ENCODE measurements at regions not wholly inside any gene's neighbourhood (a gene's known extent, or its start where the extent isn't known, plus 50 kb on each side); places are given as distances from the start of the nearest gene placed in this dataset.

DNA sequence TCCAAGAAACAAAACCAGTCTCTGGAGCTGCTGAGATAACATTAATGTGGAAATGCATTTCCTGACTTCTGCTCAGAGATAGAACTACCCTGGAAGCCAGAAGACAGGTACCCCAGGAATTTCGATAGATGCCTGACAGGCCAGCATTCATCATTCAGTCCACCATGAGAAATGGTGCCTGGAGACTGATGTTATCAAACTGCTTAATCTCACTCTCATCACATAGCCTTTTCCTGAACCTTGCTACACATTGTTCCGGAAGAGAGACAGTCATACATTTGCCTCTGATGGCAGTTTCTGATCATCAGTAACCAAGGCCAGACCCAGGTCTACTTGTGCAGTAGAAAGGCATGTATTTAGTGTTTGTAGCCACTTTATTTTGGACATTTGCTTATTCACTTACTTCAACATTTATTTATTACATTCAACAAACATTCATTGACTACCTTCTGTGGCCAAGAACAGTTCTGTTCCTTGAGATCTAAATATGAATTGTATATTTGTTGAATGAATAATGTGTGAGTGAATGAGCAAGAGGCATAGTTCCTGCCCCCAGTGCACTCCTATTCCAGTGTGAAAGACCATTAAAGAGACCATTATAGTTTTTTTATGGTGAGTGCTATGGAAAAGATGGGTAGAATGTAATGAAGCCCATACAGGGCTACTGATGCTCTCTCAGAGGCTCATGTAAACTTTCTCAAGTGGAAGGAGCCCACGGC, 485.7 kb downstream of the NUF2 start:
- Histone ChIP-seq H4K20me1 (ENCODE audit: insufficient read depth, low read length) (no peaks in the 10 kb centered on the region), H3K9me3 (ENCODE audit: insufficient read depth, low read length) (no peaks in the 10 kb centered on the region), H2AFZ (ENCODE audit: low read depth, low read length) (no peak overlapping the region), H3K4me1 (ENCODE audit: low read length) (no peaks in the 10 kb centered on the region), H3K9ac (ENCODE audit: low read length) (no peak overlapping the region), H3K27ac (ENCODE audit: low read length) (no peak overlapping the region), H3K4me2 (ENCODE audit: low read length) (no peak overlapping the region), H3K36me3 (replicated peaks; ENCODE audit: low read depth, low read length) (no peaks in the 10 kb centered on the region), H3K27me3 (ENCODE audit: low read depth, low read length) (no peaks in the 10 kb centered on the region; the same call in 1 of the 2 replicates), H3K79me2 (ENCODE audit: low read length) (no peaks in the 10 kb centered on the region), H3K4me3 (ENCODE audit: low read length) (no peak overlapping the region)
- TF ChIP-seq EZH2phosphoT487 (IDR thresholded peaks at IDR 0.05; ENCODE audit: low read depth): no peak
- TF ChIP-seq, protein P1, sequence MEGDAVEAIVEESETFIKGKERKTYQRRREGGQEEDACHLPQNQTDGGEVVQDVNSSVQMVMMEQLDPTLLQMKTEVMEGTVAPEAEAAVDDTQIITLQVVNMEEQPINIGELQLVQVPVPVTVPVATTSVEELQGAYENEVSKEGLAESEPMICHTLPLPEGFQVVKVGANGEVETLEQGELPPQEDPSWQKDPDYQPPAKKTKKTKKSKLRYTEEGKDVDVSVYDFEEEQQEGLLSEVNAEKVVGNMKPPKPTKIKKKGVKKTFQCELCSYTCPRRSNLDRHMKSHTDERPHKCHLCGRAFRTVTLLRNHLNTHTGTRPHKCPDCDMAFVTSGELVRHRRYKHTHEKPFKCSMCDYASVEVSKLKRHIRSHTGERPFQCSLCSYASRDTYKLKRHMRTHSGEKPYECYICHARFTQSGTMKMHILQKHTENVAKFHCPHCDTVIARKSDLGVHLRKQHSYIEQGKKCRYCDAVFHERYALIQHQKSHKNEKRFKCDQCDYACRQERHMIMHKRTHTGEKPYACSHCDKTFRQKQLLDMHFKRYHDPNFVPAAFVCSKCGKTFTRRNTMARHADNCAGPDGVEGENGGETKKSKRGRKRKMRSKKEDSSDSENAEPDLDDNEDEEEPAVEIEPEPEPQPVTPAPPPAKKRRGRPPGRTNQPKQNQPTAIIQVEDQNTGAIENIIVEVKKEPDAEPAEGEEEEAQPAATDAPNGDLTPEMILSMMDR (IDR thresholded peaks at IDR 0.05; ENCODE audit: low read depth, low read length): no peak

DNA sequence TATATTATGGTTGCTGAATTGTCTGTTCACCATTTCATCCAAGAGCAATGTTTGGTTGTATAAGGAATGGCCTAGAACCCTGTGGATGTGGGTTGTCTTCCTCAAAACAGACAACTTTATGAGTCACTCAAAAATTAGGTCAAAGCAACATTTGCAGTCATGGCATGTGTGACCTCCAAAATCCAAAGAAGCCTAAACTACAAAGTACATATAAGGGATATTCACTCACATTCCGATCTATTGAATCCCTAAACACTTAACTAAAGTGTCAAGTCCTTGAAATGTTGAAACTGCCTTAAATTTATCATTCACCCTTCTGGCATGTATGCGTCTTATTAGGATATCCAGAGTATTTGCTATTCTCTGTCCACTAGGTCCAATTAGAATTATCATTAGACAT, 491.5 kb downstream of the NUF2 start:
- H3K27ac ChIP-seq (ENCODE audit: low read length): no peak overlapping the region
- H2AFZ ChIP-seq (ENCODE audit: low read depth, low read length): no peak overlapping the region
- H3K9me3 ChIP-seq (ENCODE audit: insufficient read depth, low read length): no peaks in the 10 kb centered on the region

DNA sequence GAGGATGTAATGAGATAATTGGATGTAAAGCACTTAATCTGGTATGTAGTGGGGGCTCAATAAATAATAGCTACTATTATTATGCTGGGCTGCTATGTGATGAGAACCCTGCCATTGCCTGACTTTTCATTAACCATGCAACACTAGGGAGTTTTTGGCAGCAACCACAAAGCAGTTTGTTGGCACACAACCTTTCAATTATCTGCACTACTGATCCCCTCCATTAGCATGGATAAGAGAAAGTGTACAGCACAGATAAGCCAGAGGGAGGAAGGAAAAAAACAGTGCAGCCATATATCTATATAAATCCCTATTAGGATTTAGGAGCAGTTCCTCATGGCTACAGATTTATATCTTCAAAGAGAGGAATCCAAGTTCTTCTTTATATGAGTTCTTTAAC, 498.5 kb downstream of the NUF2 start:
- Histone ChIP-seq H3K36me3 (replicated peaks; ENCODE audit: low read depth, low read length) (no peaks in the 10 kb centered on the region), H3K27me3 (ENCODE audit: low read depth, low read length) (no peaks in the 10 kb centered on the region), H3K9me3 (ENCODE audit: insufficient read depth, low read length) (no peaks in the 10 kb centered on the region), H3K4me1 (ENCODE audit: low read length) (no peaks in the 10 kb centered on the region), H3K4me2 (ENCODE audit: low read length) (no peak overlapping the region), H4K20me1 (ENCODE audit: insufficient read depth, low read length) (no peaks in the 10 kb centered on the region), H3K79me2 (ENCODE audit: low read length) (no peaks in the 10 kb centered on the region), H3K9ac (ENCODE audit: low read length) (no peak overlapping the region), H2AFZ (ENCODE audit: low read depth, low read length) (no peak overlapping the region), H3K4me3 (ENCODE audit: low read length) (no peak overlapping the region), H3K27ac (ENCODE audit: low read length) (no peak overlapping the region)
- no peak for TF ChIP-seq EZH2phosphoT487 (IDR thresholded peaks at IDR 0.05; ENCODE audit: low read depth)
- TF ChIP-seq, protein P1 (IDR thresholded peaks at IDR 0.05; ENCODE audit: low read depth, low read length): no peak

More for the DNA sequence above, 491.5 kb downstream of the NUF2 start:
- Histone ChIP-seq H3K9ac (ENCODE audit: low read length) (no peak overlapping the region), H3K79me2 (ENCODE audit: low read length) (no peaks in the 10 kb centered on the region), H3K4me1 (ENCODE audit: low read length) (no peaks in the 10 kb centered on the region), H3K27me3 (ENCODE audit: low read depth, low read length) (no peaks in the 10 kb centered on the region), H3K4me3 (ENCODE audit: low read length) (no peak overlapping the region), H3K4me2 (ENCODE audit: low read length) (no peak overlapping the region), H3K36me3 (replicated peaks; ENCODE audit: low read depth, low read length) (no peaks in the 10 kb centered on the region), H4K20me1 (ENCODE audit: insufficient read depth, low read length) (no peaks in the 10 kb centered on the region)
- TF ChIP-seq, protein P1 (IDR thresholded peaks at IDR 0.05; ENCODE audit: low read depth, low read length): no peak
- no peak for TF ChIP-seq EZH2phosphoT487 (IDR thresholded peaks at IDR 0.05; ENCODE audit: low read depth)

DNA sequence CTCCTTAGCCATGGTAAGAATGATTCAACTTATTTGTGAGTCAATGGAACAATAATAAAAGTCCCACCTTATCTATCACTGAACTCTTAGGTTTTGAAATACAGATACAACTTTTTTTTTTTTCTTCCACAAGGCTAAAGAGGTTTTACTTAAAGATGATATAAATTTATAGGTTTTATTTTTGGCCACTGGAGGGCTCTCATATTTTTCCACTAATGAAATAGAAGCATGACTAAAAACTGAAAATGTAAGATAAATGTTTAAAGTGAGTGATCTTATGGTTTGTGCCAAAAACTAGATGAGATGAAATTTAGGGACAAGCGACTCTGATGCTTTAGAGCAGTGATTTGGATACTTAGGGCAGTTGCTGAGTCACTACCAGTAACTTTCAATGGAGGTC, 499.0 kb downstream of the NUF2 start:
- H3K27me3 ChIP-seq (ENCODE audit: low read depth, low read length): no peaks in the 10 kb centered on the region
- no peaks in the 10 kb centered on the region for H3K9me3 ChIP-seq (ENCODE audit: insufficient read depth, low read length)
- H3K9ac ChIP-seq (ENCODE audit: low read length): no peak overlapping the region
- H3K36me3 ChIP-seq (replicated peaks; ENCODE audit: low read depth, low read length): no peaks in the 10 kb centered on the region
- no peaks in the 10 kb centered on the region for H4K20me1 ChIP-seq (ENCODE audit: insufficient read depth, low read length)
- H3K4me3 ChIP-seq (ENCODE audit: low read length): no peak overlapping the region
- no peak overlapping the region for H3K27ac ChIP-seq (ENCODE audit: low read length)
- H3K79me2 ChIP-seq (ENCODE audit: low read length): no peaks in the 10 kb centered on the region
- no peak overlapping the region for H2AFZ ChIP-seq (ENCODE audit: low read depth, low read length)
- no peak overlapping the region for H3K4me2 ChIP-seq (ENCODE audit: low read length)
- no peak for TF ChIP-seq EZH2phosphoT487 (IDR thresholded peaks at IDR 0.05; ENCODE audit: low read depth)
- TF ChIP-seq, protein P1 (IDR thresholded peaks at IDR 0.05; ENCODE audit: low read depth, low read length): peak; percentile 37; the same call in 1 of the 2 replicates
- H3K4me1 ChIP-seq (ENCODE audit: low read length): no peaks in the 10 kb centered on the region
